Testis (tissue), 2 donors: ENCODE measurements at regions not wholly inside any gene's neighbourhood (a gene's known extent, or its start where the extent isn't known, plus 50 kb on each side); places are given as distances from the start of the nearest gene placed in this dataset.

ENCODE experiments used
- DNase-seq: peaks from one replicate; pipeline ENCODE4 v3.0.0-alpha.2; 2019
- H3K27ac ChIP-seq, 2 donors: fragments of 200-600 bp; sonication (generic); one replicate each; pipeline ENCODE4 v1.5.1; 2019
- H3K27me3 ChIP-seq: fragments of 200-600 bp; sonication (generic); one replicate; pipeline ENCODE4 v1.5.1; 2019
- H3K36me3 ChIP-seq: fragments of 200-600 bp; sonication (generic); one replicate; pipeline ENCODE4 v1.5.1; 2017; ENCODE audit warnings: low read depth; ENCODE audit errors: missing control alignments
- H3K4me1 ChIP-seq: fragments of 200-600 bp; sonication (generic); one replicate; pipeline ENCODE4 v1.5.1; 2019
- H3K4me3 ChIP-seq, 2 donors: fragments of 200-600 bp; sonication (generic); one replicate each; pipeline ENCODE4 v1.5.1; 2017 to 2019
- H3K9me3 ChIP-seq: fragments of 200-600 bp; sonication (generic); one replicate; pipeline ENCODE4 v1.5.1; 2017
- POLR2A ChIP-seq: fragments of 450-650 bp; IDR thresholded peaks from one replicate; pipeline ENCODE4 v1.6.1; 2017; ENCODE audit warnings: antibody characterized with exemption, mild to moderate bottlenecking, moderate library complexity
- WGBS, 2 donors: methylation state at CpG; one replicate each; pipeline ENCODE4 v1.1.5; 2018; 5-methylcytosine and 5-hydroxymethylcytosine counted together
- intact Hi-C: fragments of 100-400 bp; cut with DNase I; formaldehyde crosslinking; loops from one replicate; pipeline ENCODE4 v1.15.1; 2023; ENCODE audit warnings: low total_unique reads
- TF ChIP-seq, protein P1 (sequence below), 3 experiments: fragments of 450-650 bp in 2 of 3; fragments of 200-600 bp in 1 of 3; sonication (generic) in 1 of 3; IDR thresholded peaks; one replicate each; pipeline ENCODE4 v1.5.1; 2016 to 2019; ENCODE audit warnings: antibody characterized with exemption in 3 of 3, mild to moderate bottlenecking in 2 of 3, moderate library complexity in 1 of 3

GRCh38 chr17:34874478-34874877, 86.8 kb downstream of the CCT6B start:
- Histone ChIP-seq H3K9me3 (no peaks in the 10 kb centered on the region), H3K36me3 (no peaks in the 10 kb centered on the region), H3K27me3 (no peaks in the 10 kb centered on the region), H3K27ac (no peak overlapping the region), H3K4me1 (no peaks in the 10 kb centered on the region), H3K4me3 (no peak overlapping the region)
- no peak for DNase-seq
- intact Hi-C loops = no loop called here
- 38 to 42% methylated on average over 1 of the region's 1 CpG for WGBS, 2 donors
- TF ChIP-seq, protein P1, sequence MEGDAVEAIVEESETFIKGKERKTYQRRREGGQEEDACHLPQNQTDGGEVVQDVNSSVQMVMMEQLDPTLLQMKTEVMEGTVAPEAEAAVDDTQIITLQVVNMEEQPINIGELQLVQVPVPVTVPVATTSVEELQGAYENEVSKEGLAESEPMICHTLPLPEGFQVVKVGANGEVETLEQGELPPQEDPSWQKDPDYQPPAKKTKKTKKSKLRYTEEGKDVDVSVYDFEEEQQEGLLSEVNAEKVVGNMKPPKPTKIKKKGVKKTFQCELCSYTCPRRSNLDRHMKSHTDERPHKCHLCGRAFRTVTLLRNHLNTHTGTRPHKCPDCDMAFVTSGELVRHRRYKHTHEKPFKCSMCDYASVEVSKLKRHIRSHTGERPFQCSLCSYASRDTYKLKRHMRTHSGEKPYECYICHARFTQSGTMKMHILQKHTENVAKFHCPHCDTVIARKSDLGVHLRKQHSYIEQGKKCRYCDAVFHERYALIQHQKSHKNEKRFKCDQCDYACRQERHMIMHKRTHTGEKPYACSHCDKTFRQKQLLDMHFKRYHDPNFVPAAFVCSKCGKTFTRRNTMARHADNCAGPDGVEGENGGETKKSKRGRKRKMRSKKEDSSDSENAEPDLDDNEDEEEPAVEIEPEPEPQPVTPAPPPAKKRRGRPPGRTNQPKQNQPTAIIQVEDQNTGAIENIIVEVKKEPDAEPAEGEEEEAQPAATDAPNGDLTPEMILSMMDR (IDR thresholded peaks at IDR 0.05) = no peak
- TF ChIP-seq POLR2A = no peak

- no peaks in the 10 kb centered on the region for H3K36me3 ChIP-seq
- H3K4me3 ChIP-seq = no peak overlapping the region
- H3K4me1 ChIP-seq = no peaks in the 10 kb centered on the region
- H3K27ac ChIP-seq = no peak overlapping the region
- H3K27me3 ChIP-seq = no peaks in the 10 kb centered on the region
- H3K9me3 ChIP-seq = no peaks in the 10 kb centered on the region
- 86 to 88% methylated on average over 2 of the region's 2 CpGs for WGBS, 2 donors
- DNase-seq = no peak
- intact Hi-C loops = no loop called here
- no peak for TF ChIP-seq POLR2A
- TF ChIP-seq, protein P1 (IDR thresholded peaks at IDR 0.05) = no peak
Observed at GRCh38 chr17:34872640-34873039, 88.6 kb downstream of the CCT6B start.

DNA sequence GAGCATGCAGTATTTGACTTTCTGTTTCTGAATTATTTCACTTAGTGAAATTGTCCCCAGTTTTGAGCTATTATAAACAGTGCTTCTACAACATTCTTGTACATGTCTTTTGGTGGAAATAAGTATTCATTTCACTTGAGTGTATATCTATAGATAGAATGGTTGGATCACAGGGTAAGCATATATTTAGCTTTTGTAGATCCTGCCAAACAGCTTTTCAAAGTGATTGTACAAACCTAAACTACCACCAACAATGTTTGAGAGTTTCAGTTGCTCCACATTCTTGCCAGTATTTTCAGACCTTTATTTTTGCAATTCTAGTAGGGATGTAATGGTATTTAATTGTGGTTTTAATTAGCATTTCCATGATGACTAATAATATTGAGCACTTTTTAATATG, 91.6 kb downstream of the CCT6B start:
- TF ChIP-seq POLR2A = no peak
- TF ChIP-seq, protein P1 (IDR thresholded peaks at IDR 0.05) = no peak
- no peaks in the 10 kb centered on the region for H3K36me3 ChIP-seq
- intact Hi-C loops = no loop called here
- no peak overlapping the region for H3K4me3 ChIP-seq
- H3K4me1 ChIP-seq = no peaks in the 10 kb centered on the region
- H3K27ac ChIP-seq = no peak overlapping the region
- DNase-seq = no peak
- no peaks in the 10 kb centered on the region for H3K9me3 ChIP-seq
- H3K27me3 ChIP-seq = no peaks in the 10 kb centered on the region

- no peak for TF ChIP-seq POLR2A
- TF ChIP-seq, protein P1 (IDR thresholded peaks at IDR 0.05) = no peak
- Histone ChIP-seq H3K27ac (no peak overlapping the region), H3K27me3 (no peaks in the 10 kb centered on the region), H3K4me1 (no peaks in the 10 kb centered on the region), H3K36me3 (no peaks in the 10 kb centered on the region), H3K4me3 (no peak overlapping the region), H3K9me3 (no peaks in the 10 kb centered on the region)
- no peak for DNase-seq
- intact Hi-C loops = no loop called here
- WGBS, 2 donors = 72 to 78% methylated on average over 6 of the region's 6 CpGs
Observed at GRCh38 chr17:34865716-34866115, 95.5 kb downstream of the CCT6B start.

DNA sequence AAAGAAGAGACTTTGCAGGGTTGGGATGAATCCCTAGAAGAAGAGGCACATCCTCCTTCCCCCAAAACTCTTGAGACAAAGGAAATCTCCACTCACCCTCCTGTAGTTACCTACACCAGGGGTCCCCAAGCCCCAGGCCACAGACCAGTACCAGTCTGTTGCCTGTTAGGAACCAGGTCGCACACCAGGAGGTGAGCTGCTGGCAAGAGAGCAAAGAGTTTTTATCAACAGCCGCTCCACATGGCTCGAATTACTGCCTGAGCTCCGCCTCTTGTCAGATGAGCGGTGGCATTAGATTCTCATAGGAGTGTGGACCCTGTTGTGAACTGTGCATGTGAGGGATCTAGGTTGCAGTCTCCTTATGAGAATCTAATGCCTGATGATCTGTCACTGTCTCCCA, 98.9 kb downstream of the CCT6B start:
- intact Hi-C loops = no loop called here

More for the DNA sequence above, 98.9 kb downstream of the CCT6B start:
- no peak for TF ChIP-seq POLR2A
- TF ChIP-seq, protein P1 (IDR thresholded peaks at IDR 0.05) = no peak
- no peaks in the 10 kb centered on the region for H3K36me3 ChIP-seq
- no peak for DNase-seq
- H3K9me3 ChIP-seq = no peaks in the 10 kb centered on the region
- H3K27me3 ChIP-seq = no peaks in the 10 kb centered on the region
- H3K27ac ChIP-seq = no peak overlapping the region
- H3K4me3 ChIP-seq = no peak overlapping the region
- no peaks in the 10 kb centered on the region for H3K4me1 ChIP-seq
- WGBS, 2 donors = 80 to 86% methylated on average over 5 of the region's 5 CpGs
